MCF 10A (cell line): ENCODE measurements at regions not wholly inside any gene's neighbourhood (a gene's known extent, or its start where the extent isn't known, plus 50 kb on each side); places are given as distances from the start of the nearest gene placed in this dataset.

Source experiments
- BruUV-seq: library from RNA; stranded (reverse); fragments of 400-500 nt; replicated peaks from 2 replicates; lab custom pipeline; 2021; lab: Mats Ljungman, UMichigan
- CTCF ChIA-PET: fragments of 300-600 bp; sonication (Branson Sonifier 250); formaldehyde crosslinking; extraction: SDS; loops from one replicate; lab custom pipeline; 2021; ENCODE audit warnings: antibody characterized with exemption, inconsistent platforms; lab: Yijun Ruan, JAX
- POLR2A ChIA-PET: fragments of 300-600, 350-650 bp; sonication (Branson Sonifier 250); formaldehyde crosslinking; extraction: SDS; loops from one replicate; lab custom pipeline; 2020; ENCODE audit warnings: antibody characterized with exemption, inconsistent platforms; lab: Yijun Ruan, JAX
- DNase-seq: peaks from one replicate; pipeline ENCODE4 v3.0.0-alpha.2; 2018; ENCODE audit not compliant: unreplicated experiment
- H3K27ac Mint-ChIP-seq: one replicate; pipeline ENCODE4 v1.8.0; 2022; ENCODE audit warnings: mild to moderate bottlenecking, low read depth, mixed read lengths; ENCODE audit not compliant: unreplicated experiment
- H3K27me3 Mint-ChIP-seq: one replicate; pipeline ENCODE4 v1.8.0; 2022; ENCODE audit warnings: mixed read lengths; ENCODE audit not compliant: insufficient read depth, unreplicated experiment
- H3K36me3 Mint-ChIP-seq: one replicate; pipeline ENCODE4 v1.8.0; 2022; ENCODE audit warnings: mild to moderate bottlenecking, moderate library complexity, mixed read lengths; ENCODE audit not compliant: insufficient read depth, unreplicated experiment
- H3K4me1 Mint-ChIP-seq: one replicate; pipeline ENCODE4 v1.8.0; 2022; ENCODE audit warnings: mixed read lengths; ENCODE audit not compliant: insufficient read depth, unreplicated experiment
- H3K4me3 Mint-ChIP-seq: one replicate; pipeline ENCODE4 v1.8.0; 2022; ENCODE audit warnings: mild to moderate bottlenecking, moderate library complexity, mixed read lengths; ENCODE audit not compliant: unreplicated experiment
- H3K9me3 Mint-ChIP-seq: one replicate; pipeline ENCODE4 v1.8.0; 2022; ENCODE audit warnings: mixed read lengths; ENCODE audit not compliant: unreplicated experiment
- CTCF ChIP-seq: fragments of 200-600 bp; IDR thresholded peaks from one replicate; pipeline ENCODE4 v1.8.0; 2022; ENCODE audit warnings: antibody characterized with exemption, mild to moderate bottlenecking; ENCODE audit not compliant: unreplicated experiment
- intact Hi-C: fragments of 100-400 bp; cut with micrococcal nuclease; formaldehyde crosslinking; loops from 2 replicates; pipeline ENCODE4 v1.14.1; 2022

- POLR2A ChIA-PET = no interaction called here
- H3K4me1 Mint-ChIP-seq = no peaks in the 10 kb centered on the region
- no TSS peak for BruUV-seq
Observed at GRCh38 chr9:7869340-7869739, 69.8 kb upstream of the DMAC1 start.

GRCh38 chr9:7862170-7862569 is 62.6 kb upstream of the DMAC1 start:
- no peak for TF ChIP-seq CTCF
- H3K4me1 Mint-ChIP-seq = no peaks in the 10 kb centered on the region
- DNase-seq = no peak

More at GRCh38 chr9:7869340-7869739, 69.8 kb upstream of the DMAC1 start:
- no peak overlapping the region for H3K4me3 Mint-ChIP-seq
- H3K36me3 Mint-ChIP-seq = no peaks in the 10 kb centered on the region
- intact Hi-C loops = no loop called here
- no peaks in the 10 kb centered on the region for H3K27me3 Mint-ChIP-seq
- no peak overlapping the region for H3K27ac Mint-ChIP-seq
- DNase-seq = no peak
- CTCF ChIA-PET = no interaction called here
- no peak for TF ChIP-seq CTCF
- H3K9me3 Mint-ChIP-seq = no peaks in the 10 kb centered on the region

DNA sequence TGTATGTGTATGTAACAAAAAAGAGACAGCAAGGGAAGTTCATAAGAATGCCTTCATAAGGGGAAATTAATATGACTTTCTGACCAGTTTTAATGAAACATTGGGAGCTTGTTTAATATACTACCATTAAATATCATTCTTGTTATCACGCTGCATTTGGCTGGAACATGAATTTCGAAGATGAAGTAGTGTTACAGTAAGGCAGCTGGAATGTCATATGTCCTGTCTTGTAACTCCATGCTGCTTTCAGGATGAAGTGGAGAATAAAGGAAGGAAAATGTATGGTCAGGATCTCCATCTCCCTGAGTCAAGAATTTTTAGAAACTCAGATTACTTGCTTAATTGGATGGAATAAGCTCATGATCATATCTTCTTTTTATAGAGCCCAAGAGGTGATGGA is 61.5 kb upstream of the DMAC1 start:
- no peaks in the 10 kb centered on the region for H3K36me3 Mint-ChIP-seq
- DNase-seq = no peak
- intact Hi-C loops = no loop called here
- no peak for TF ChIP-seq CTCF
- H3K27ac Mint-ChIP-seq = no peak overlapping the region
- H3K27me3 Mint-ChIP-seq = no peaks in the 10 kb centered on the region
- H3K4me3 Mint-ChIP-seq = no peak overlapping the region
- peaks cover 12% of the 10 kb centered on the region for H3K9me3 Mint-ChIP-seq
- POLR2A ChIA-PET = interaction anchor here (0.6 kb wide), 1 partner anchor 358 kb away, joined by 3 read pairs; no protein-coding TSS in a partner anchor
- no TSS peak for BruUV-seq
- CTCF ChIA-PET = no interaction called here
- no peaks in the 10 kb centered on the region for H3K4me1 Mint-ChIP-seq

More at GRCh38 chr9:7862170-7862569, 62.6 kb upstream of the DMAC1 start:
- POLR2A ChIA-PET = no interaction called here
- CTCF ChIA-PET = interaction anchor here (1.2 kb wide), 1 partner anchor 11 kb away, joined by 4 read pairs; no protein-coding TSS in a partner anchor
- Mint-ChIP-seq H3K27me3 (no peaks in the 10 kb centered on the region), H3K27ac (no peak overlapping the region), H3K9me3 (peaks cover 12% of the 10 kb centered on the region), H3K4me3 (no peak overlapping the region), H3K36me3 (no peaks in the 10 kb centered on the region)
- intact Hi-C loops = no loop called here
- BruUV-seq = no TSS peak

DNA sequence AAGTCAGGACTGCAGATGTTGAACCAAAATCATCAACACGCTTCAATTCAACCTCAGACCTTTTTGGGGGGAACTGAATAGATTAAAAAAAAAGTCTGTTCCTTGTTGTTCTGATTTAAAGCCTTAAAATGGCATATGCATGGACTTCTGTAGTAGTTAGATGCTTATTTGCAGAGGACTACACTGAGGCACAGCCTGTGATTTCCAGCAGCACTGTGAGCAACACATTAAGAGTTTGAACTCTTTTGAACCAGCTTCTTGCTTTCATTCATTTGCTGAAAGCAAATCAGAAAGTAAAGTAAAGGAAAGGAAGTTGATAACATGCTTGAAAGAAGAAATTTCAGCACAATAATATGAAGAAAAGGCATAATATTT is 60.7 kb upstream of the DMAC1 start:
- ChIA-PET POLR2A (no interaction called here), CTCF (no interaction called here)
- H3K9me3 Mint-ChIP-seq = peaks cover 12% of the 10 kb centered on the region
- H3K27me3 Mint-ChIP-seq = no peaks in the 10 kb centered on the region
- no peak overlapping the region for H3K27ac Mint-ChIP-seq
- no TSS peak for BruUV-seq
- no peak for DNase-seq
- no peak overlapping the region for H3K4me3 Mint-ChIP-seq
- intact Hi-C loops = no loop called here
- no peaks in the 10 kb centered on the region for H3K4me1 Mint-ChIP-seq
- TF ChIP-seq CTCF = no peak
- no peaks in the 10 kb centered on the region for H3K36me3 Mint-ChIP-seq
